ENCODE measurements at regions not wholly inside any gene's neighbourhood (a gene's known extent, or its start where the extent isn't known, plus 50 kb on each side); places are given as distances from the start of the nearest gene placed in this dataset.

- Histone ChIP-seq H3K36me3 (ENCODE audit: insufficient read depth) (no peaks in the 10 kb centered on the region), H3K79me2 (replicated peaks; ENCODE audit: insufficient read depth) (no peaks in the 10 kb centered on the region), H3F3A (replicated peaks; ENCODE audit: low read depth) (no peaks in the 10 kb centered on the region), H2AFZ (no peak overlapping the region), H3K4me3 (no peak overlapping the region), H3K27ac (ENCODE audit: low read depth) (no peak overlapping the region), H3K27me3 (ENCODE audit: insufficient read depth) (no peaks in the 10 kb centered on the region), H3K4me2 (no peak overlapping the region), H4K20me1 (replicated peaks; ENCODE audit: insufficient read depth) (no peaks in the 10 kb centered on the region), H3K4me1 (ENCODE audit: insufficient read depth) (peaks cover 14% of the 10 kb centered on the region), H3K9me2 (ENCODE audit: insufficient read depth) (no peaks in the 10 kb centered on the region)
- peaks cover 12% of the 10 kb centered on the region; the same call in 2 of the 3 replicates for H3K9me3 Mint-ChIP-seq
- no peak overlapping the region for H3K4me3 Mint-ChIP-seq
- H3K36me3 Mint-ChIP-seq (ENCODE audit: low read depth), result peaks cover 7% of the 10 kb centered on the region; the same call in 2 of the 3 replicates
- no peak overlapping the region for H3K27ac Mint-ChIP-seq
- peaks cover 12% of the 10 kb centered on the region; the same call in 2 of the 3 replicates for H3K4me1 Mint-ChIP-seq
- TF ChIP-seq NANOG (IDR thresholded peaks at IDR 0.05; ENCODE audit: borderline replicate concordance), result no peak
- no peak for TF ChIP-seq CREB1 (CRISPR knock-in tag; IDR thresholded peaks at IDR 0.05; ENCODE audit: low read depth)
- no peak for ATAC-seq
- peaks cover 6% of the 10 kb centered on the region for H3K27me3 Mint-ChIP-seq (ENCODE audit: insufficient read depth, low read depth, poor library complexity)
- DNase-seq (ENCODE audit: low spot score), result no peak
Measured at GRCh38 chr7:54672519-54672918, 86.5 kb downstream of the SEC61G start.

- Histone ChIP-seq H3K9me2 (ENCODE audit: insufficient read depth) (no peaks in the 10 kb centered on the region), H3K4me1 (ENCODE audit: insufficient read depth) (peaks cover 17% of the 10 kb centered on the region), H3F3A (replicated peaks; ENCODE audit: low read depth) (0 out of 2 replicates have a peak, but pooled peaks cover 3% of the 10 kb centered on the region), H3K27me3 (ENCODE audit: insufficient read depth) (peaks cover 30% of the 10 kb centered on the region), H3K36me3 (ENCODE audit: insufficient read depth) (no peaks in the 10 kb centered on the region), H3K4me2 (peak overlapping the region; percentile 88), H3K79me2 (replicated peaks; ENCODE audit: insufficient read depth) (no peaks in the 10 kb centered on the region), H2AFZ (peak overlapping the region; percentile 99), H3K4me3 (peak overlapping the region; percentile 62), H3K27ac (ENCODE audit: low read depth) (no peak overlapping the region), H4K20me1 (replicated peaks; ENCODE audit: insufficient read depth) (no peaks in the 10 kb centered on the region)
- H3K27ac Mint-ChIP-seq, result no peak overlapping the region
- ATAC-seq (peak; percentile 93), DNase-seq (ENCODE audit: low spot score) (peak; percentile 87)
- peak overlapping the region; percentile 73 for H3K4me3 Mint-ChIP-seq
- H3K9me3 Mint-ChIP-seq, result peaks cover 25% of the 10 kb centered on the region
- peaks cover 32% of the 10 kb centered on the region for H3K27me3 Mint-ChIP-seq (ENCODE audit: insufficient read depth, low read depth, poor library complexity)
- peaks cover 26% of the 10 kb centered on the region for H3K4me1 Mint-ChIP-seq
- H3K36me3 Mint-ChIP-seq (ENCODE audit: low read depth), result peaks cover 18% of the 10 kb centered on the region
- TF ChIP-seq POLR2AphosphoS5 (IDR thresholded peaks at IDR 0.05; ENCODE audit: low read depth), result no peak
- no peak for TF ChIP-seq EZH2phosphoT487 (IDR thresholded peaks at IDR 0.05; ENCODE audit: unreplicated experiment)
- TF ChIP-seq JUNB (IDR thresholded peaks at IDR 0.05; ENCODE audit: unreplicated experiment), result no peak
- no peak for TF ChIP-seq REST (IDR thresholded peaks at IDR 0.05; ENCODE audit: unreplicated experiment)
- peak; percentile 40 to 79; a peak in 3 of 4 replicates for TF ChIP-seq CTCF (conservative IDR thresholded peaks at IDR 0.05; ENCODE audit: low read depth in 2 of 2)
- TF ChIP-seq ETS1 (IDR thresholded peaks at IDR 0.05), result no peak
- no peak for TF ChIP-seq ZNF114 (CRISPR knock-in tag; IDR thresholded peaks at IDR 0.05)
- TF ChIP-seq CREB1 (CRISPR knock-in tag; IDR thresholded peaks at IDR 0.05; ENCODE audit: low read depth), result 0 out of 2 replicates have a peak, but pooled peaks have one; percentile 23
Measured at GRCh38 chr7:54664235-54665228, 94.5 kb downstream of the SEC61G start.
